Transverse colon (tissue), 4 donors: ENCODE measurements at regions not wholly inside any gene's neighbourhood (a gene's known extent, or its start where the extent isn't known, plus 50 kb on each side); places are given as distances from the start of the nearest gene placed in this dataset.

Experiments used
- DNase-seq: peaks from one replicate; pipeline ENCODE4 v3.0.0-alpha.2; 2019
- H3K27ac ChIP-seq, 4 donors: fragments of 200-600 bp; sonication (generic); 2 replicates each; pipeline ENCODE4 v1.5.1; 2016 to 2018; ENCODE audit warnings: inconsistent platforms in 4 of 4
- H3K27me3 ChIP-seq: fragments of 200-600 bp; sonication (generic); 2 replicates; pipeline ENCODE4 v1.5.1; 2017; ENCODE audit warnings: inconsistent platforms
- H3K36me3 ChIP-seq, 4 donors: fragments of 200-600 bp; sonication (generic); 2 replicates each; pipeline ENCODE4 v1.5.1; 2017 to 2019; ENCODE audit warnings: inconsistent platforms in 4 of 4
- H3K4me1 ChIP-seq, 4 donors: fragments of 200-600 bp; sonication (generic); 2 replicates each; pipeline ENCODE4 v1.5.1; 2017 to 2020; ENCODE audit warnings: inconsistent platforms in 4 of 4
- H3K4me3 ChIP-seq, 4 donors: fragments of 200-600 bp; sonication (generic); 1 replicate in 1 of 4; 2 replicates in 3 of 4; pipeline versions ENCODE4 v1.5.1 to v1.6.1; 2017 to 2019; ENCODE audit warnings: inconsistent platforms in 4 of 4
- H3K9me3 ChIP-seq, 2 donors: fragments of 200-600 bp; sonication (generic); 2 replicates each; pipeline ENCODE4 v1.5.1; 2017 to 2019; ENCODE audit warnings: inconsistent platforms in 2 of 2
- CTCF ChIP-seq, 5 experiments: fragments of 200-600 bp in 3 of 5; fragments of 450-650 bp in 2 of 5; sonication (generic) in 3 of 5; IDR thresholded peaks; 1 replicate in 2 of 5; 2 replicates in 3 of 5; pipeline ENCODE4 v1.5.1; 2016 to 2017; ENCODE audit warnings: antibody characterized with exemption in 5 of 5, inconsistent platforms in 3 of 5, mild to moderate bottlenecking in 2 of 5, moderate library complexity in 1 of 5
- EP300 ChIP-seq: sonication (generic); formaldehyde crosslinking; IDR thresholded peaks from one replicate; pipeline ENCODE4 v1.6.1; 2017; ENCODE audit warnings: antibody characterized with exemption, low read depth
- POLR2A ChIP-seq: fragments of 450-650 bp; IDR thresholded peaks from one replicate; pipeline ENCODE4 v1.6.1; 2016; ENCODE audit warnings: antibody characterized with exemption, mild to moderate bottlenecking, moderate library complexity
- POLR2AphosphoS5 ChIP-seq, 3 donors: sonication (generic); formaldehyde crosslinking; IDR thresholded peaks; one replicate each; pipeline ENCODE4 v1.6.1; 2016; ENCODE audit warnings: antibody characterized with exemption in 3 of 3
- WGBS, 2 donors: methylation state at CpG; one replicate each; pipeline ENCODE4 v1.1.5; 2018; ENCODE audit warnings: low coverage in 1 of 2; 5-methylcytosine and 5-hydroxymethylcytosine counted together
- in situ Hi-C, 4 donors: fragments of 200-750 bp; cut with MboI; loops; one replicate each; pipeline versions ENCODE4 v1.15.0 to v1.15.1; 2017; ENCODE audit warnings: low sequenced_read_pairs in 3 of 4, low pct_ligation_motif_present in 1 of 4, low pct_unique_long_range_greater_than_20kb in 1 of 4
- intact Hi-C: fragments of 100-400 bp; cut with DNase I; formaldehyde crosslinking; loops from one replicate; pipeline ENCODE4 v1.15.1; 2023; ENCODE audit warnings: low total_unique reads

GRCh38 chr6:139943391-139943790 is 568.9 kb upstream of the CITED2 start:
- in situ Hi-C loops (no loop called here), intact Hi-C loops (no loop called here)
- TF ChIP-seq CTCF (IDR thresholded peaks at IDR 0.05): no peak
- TF ChIP-seq POLR2AphosphoS5 (IDR thresholded peaks at IDR 0.05): no peak
- no peak for TF ChIP-seq EP300
- no peak for TF ChIP-seq POLR2A
- no peaks in the 10 kb centered on the region for H3K36me3 ChIP-seq
- H3K27ac ChIP-seq: no peak overlapping the region
- no peak for DNase-seq
- peaks cover 0 to 11% (median 2%) of the 10 kb centered on the region in 4 donors for H3K4me1 ChIP-seq
- H3K9me3 ChIP-seq: no peaks in the 10 kb centered on the region
- no peaks in the 10 kb centered on the region for H3K27me3 ChIP-seq
- H3K4me3 ChIP-seq: no peak overlapping the region

GRCh38 chr6:139942331-139942730 is 567.9 kb upstream of the CITED2 start:
- no peaks in the 10 kb centered on the region for H3K9me3 ChIP-seq
- H3K27ac ChIP-seq: no peak overlapping the region
- TF ChIP-seq POLR2A (no peak), EP300 (no peak), CTCF (IDR thresholded peaks at IDR 0.05) (no peak), POLR2AphosphoS5 (IDR thresholded peaks at IDR 0.05) (no peak)
- H3K36me3 ChIP-seq: no peaks in the 10 kb centered on the region
- DNase-seq: no peak
- no peak overlapping the region for H3K4me3 ChIP-seq
- intact Hi-C loops (no loop called here), in situ Hi-C loops (no loop called here)
- H3K27me3 ChIP-seq: no peaks in the 10 kb centered on the region
- WGBS, 2 donors: 74 to 81% methylated on average over 4 to 5 of the region's 5 CpGs
- H3K4me1 ChIP-seq: peaks cover 0 to 11% (median 2%) of the 10 kb centered on the region in 4 donors

- WGBS, 2 donors: 21 to 71% methylated on average over 3 of the region's 3 CpGs
- in situ Hi-C loops (no loop called here), intact Hi-C loops (no loop called here)
- H3K27me3 ChIP-seq: no peaks in the 10 kb centered on the region
- DNase-seq: no peak
- H3K4me3 ChIP-seq: no peak overlapping the region
- TF ChIP-seq POLR2AphosphoS5 (IDR thresholded peaks at IDR 0.05) (no peak), POLR2A (no peak), CTCF (IDR thresholded peaks at IDR 0.05) (no peak), EP300 (no peak)
- H3K9me3 ChIP-seq: no peaks in the 10 kb centered on the region
- no peaks in the 10 kb centered on the region for H3K36me3 ChIP-seq
- H3K4me1 ChIP-seq: peaks cover 0 to 11% (median 2%) of the 10 kb centered on the region in 4 donors
- H3K27ac ChIP-seq: no peak overlapping the region
Measured at GRCh38 chr6:139941826-139942225, 567.4 kb upstream of the CITED2 start.

GRCh38 chr6:139940741-139941729 is 566.6 kb upstream of the CITED2 start:
- TF ChIP-seq POLR2A: no peak
- TF ChIP-seq POLR2AphosphoS5 (IDR thresholded peaks at IDR 0.05): no peak
- no peak for TF ChIP-seq CTCF (IDR thresholded peaks at IDR 0.05)
- TF ChIP-seq EP300: no peak
- in situ Hi-C loops: no loop called here
- no peak for DNase-seq
- H3K27ac ChIP-seq: no peak overlapping the region
- 71 to 73% methylated on average over 7 to 8 of the region's 8 CpGs for WGBS, 2 donors
- peaks cover 0 to 11% (median 2%) of the 10 kb centered on the region in 4 donors for H3K4me1 ChIP-seq
- H3K4me3 ChIP-seq: no peak overlapping the region
- no peaks in the 10 kb centered on the region for H3K36me3 ChIP-seq
- intact Hi-C loops: no loop called here
- H3K27me3 ChIP-seq: no peaks in the 10 kb centered on the region
- no peaks in the 10 kb centered on the region for H3K9me3 ChIP-seq
